ENCODE measurements at regions not wholly inside any gene's neighbourhood (a gene's known extent, or its start where the extent isn't known, plus 50 kb on each side); places are given as distances from the start of the nearest gene placed in this dataset.

DNA sequence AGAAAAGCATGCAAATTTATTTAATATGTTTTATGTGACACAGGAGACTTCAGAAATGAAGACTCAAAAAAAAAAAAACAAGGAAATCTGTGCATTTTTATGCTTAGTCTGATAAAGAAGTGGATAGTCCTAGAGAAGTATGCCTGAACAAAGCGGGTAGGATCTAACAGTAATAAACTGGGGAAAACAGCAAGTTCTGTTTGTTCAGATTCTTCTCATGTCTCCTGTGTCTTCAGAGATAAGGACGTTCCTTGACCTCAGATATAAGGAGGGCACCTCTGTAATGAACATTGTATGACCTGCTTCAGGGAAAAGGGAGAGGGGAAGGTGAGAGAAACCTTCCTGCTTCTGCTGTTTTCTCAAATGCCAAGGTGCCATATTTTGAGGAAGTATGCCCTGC, 67.7 kb upstream of the TNFSF18 start:
- Histone ChIP-seq H3K27ac (no peak overlapping the region), H3K9me3 (no peaks in the 10 kb centered on the region), H3K27me3 (no peaks in the 10 kb centered on the region), H3K36me3 (no peaks in the 10 kb centered on the region), H3K4me1 (peaks cover 0 to 15% (median 5%) of the 10 kb centered on the region in 4 donors), H3K4me3 (no peak overlapping the region)
- TF ChIP-seq, protein P1, sequence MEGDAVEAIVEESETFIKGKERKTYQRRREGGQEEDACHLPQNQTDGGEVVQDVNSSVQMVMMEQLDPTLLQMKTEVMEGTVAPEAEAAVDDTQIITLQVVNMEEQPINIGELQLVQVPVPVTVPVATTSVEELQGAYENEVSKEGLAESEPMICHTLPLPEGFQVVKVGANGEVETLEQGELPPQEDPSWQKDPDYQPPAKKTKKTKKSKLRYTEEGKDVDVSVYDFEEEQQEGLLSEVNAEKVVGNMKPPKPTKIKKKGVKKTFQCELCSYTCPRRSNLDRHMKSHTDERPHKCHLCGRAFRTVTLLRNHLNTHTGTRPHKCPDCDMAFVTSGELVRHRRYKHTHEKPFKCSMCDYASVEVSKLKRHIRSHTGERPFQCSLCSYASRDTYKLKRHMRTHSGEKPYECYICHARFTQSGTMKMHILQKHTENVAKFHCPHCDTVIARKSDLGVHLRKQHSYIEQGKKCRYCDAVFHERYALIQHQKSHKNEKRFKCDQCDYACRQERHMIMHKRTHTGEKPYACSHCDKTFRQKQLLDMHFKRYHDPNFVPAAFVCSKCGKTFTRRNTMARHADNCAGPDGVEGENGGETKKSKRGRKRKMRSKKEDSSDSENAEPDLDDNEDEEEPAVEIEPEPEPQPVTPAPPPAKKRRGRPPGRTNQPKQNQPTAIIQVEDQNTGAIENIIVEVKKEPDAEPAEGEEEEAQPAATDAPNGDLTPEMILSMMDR (IDR thresholded peaks at IDR 0.05): no peak
- no peak for DNase-seq
- intact Hi-C loops (cut with DNase I; ENCODE audit: low total_unique reads): no loop called here

DNA sequence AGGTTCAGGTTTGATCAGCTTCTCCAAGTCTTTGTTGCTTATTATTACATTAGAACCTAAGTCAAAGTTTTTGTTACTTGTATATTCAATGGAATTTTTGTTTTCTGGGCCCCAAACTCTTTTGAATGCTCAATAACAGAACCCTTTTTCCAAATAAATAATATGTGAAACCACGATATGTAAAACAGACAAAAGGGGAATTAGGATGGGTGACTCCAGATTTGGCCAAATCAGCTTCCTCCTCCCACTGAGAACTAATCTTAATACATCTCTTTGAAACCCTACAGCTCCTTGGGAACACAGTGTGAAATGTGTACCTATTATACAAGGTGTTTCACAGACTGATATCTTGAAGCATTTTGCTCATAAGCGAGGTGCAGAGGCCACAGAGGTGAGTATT, 67.0 kb upstream of the TNFSF18 start:
- intact Hi-C loops (cut with DNase I; ENCODE audit: low total_unique reads): no loop called here
- peaks cover 0 to 11% (median 5%) of the 10 kb centered on the region in 4 donors for H3K4me1 ChIP-seq
- H3K9me3 ChIP-seq: no peaks in the 10 kb centered on the region
- TF ChIP-seq, protein P1 (IDR thresholded peaks at IDR 0.05): no peak
- H3K4me3 ChIP-seq: no peak overlapping the region
- no peak for DNase-seq
- no peak overlapping the region for H3K27ac ChIP-seq
- no peaks in the 10 kb centered on the region for H3K36me3 ChIP-seq
- no peaks in the 10 kb centered on the region for H3K27me3 ChIP-seq

DNA sequence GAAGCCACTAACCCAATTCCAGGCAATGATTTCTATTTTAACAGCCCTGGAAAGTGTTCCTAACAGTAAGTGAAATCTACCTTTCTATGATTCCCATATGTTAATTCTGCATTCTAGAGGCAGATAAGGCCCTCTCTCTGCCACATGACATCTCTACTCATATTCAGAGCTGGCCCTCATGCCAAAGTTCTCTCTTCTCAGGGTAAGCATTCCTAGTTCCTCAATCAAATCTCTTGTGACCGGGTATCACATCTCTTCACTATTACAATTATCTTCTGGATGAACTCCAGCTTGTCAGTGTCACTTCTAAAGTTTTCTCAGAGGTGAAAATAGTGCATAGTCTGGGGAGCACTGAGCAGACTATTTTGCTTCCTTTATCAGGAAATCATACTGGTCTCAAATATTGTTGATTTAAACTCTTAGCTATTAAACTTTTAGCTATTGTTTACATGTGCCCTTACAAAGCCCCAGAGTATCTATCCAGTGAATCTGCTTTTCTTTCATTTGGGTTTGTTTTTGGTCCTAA, 66.4 kb upstream of the TNFSF18 start:
- H3K36me3 ChIP-seq: no peaks in the 10 kb centered on the region
- peaks cover 0 to 5% (median 2%) of the 10 kb centered on the region in 4 donors for H3K4me1 ChIP-seq
- intact Hi-C loops (cut with DNase I; ENCODE audit: low total_unique reads): no loop called here
- H3K9me3 ChIP-seq: no peaks in the 10 kb centered on the region
- H3K27ac ChIP-seq: no peak overlapping the region
- no peak for DNase-seq
- no peak overlapping the region for H3K4me3 ChIP-seq
- no peaks in the 10 kb centered on the region for H3K27me3 ChIP-seq
- TF ChIP-seq, protein P1 (IDR thresholded peaks at IDR 0.05): no peak

DNA sequence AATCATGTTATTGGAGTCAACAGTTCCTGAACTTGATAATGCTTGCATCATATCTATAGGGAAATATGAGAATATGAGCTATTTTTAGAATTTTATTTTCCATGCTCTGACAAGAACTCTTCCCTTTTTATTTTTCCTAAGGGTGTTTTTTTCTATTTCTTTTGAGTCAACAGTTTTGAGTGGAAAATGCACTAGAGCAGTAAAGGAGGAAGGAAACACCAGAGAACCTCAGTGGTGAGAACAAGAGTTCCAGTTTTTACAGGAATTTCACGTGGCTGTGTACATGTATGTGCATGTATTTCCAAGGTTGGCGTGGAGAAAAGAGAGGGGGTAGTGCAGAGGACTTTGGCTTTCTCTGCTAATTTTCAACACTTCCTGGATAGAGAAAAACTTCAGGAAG, 63.6 kb upstream of the TNFSF18 start:
- no peak overlapping the region for H3K27ac ChIP-seq
- intact Hi-C loops (cut with DNase I; ENCODE audit: low total_unique reads): no loop called here
- H3K9me3 ChIP-seq: no peaks in the 10 kb centered on the region
- no peak for DNase-seq
- H3K36me3 ChIP-seq: no peaks in the 10 kb centered on the region
- TF ChIP-seq, protein P1 (IDR thresholded peaks at IDR 0.05): no peak
- no peaks in the 10 kb centered on the region for H3K4me1 ChIP-seq
- no peak overlapping the region for H3K4me3 ChIP-seq
- H3K27me3 ChIP-seq: no peaks in the 10 kb centered on the region

DNA sequence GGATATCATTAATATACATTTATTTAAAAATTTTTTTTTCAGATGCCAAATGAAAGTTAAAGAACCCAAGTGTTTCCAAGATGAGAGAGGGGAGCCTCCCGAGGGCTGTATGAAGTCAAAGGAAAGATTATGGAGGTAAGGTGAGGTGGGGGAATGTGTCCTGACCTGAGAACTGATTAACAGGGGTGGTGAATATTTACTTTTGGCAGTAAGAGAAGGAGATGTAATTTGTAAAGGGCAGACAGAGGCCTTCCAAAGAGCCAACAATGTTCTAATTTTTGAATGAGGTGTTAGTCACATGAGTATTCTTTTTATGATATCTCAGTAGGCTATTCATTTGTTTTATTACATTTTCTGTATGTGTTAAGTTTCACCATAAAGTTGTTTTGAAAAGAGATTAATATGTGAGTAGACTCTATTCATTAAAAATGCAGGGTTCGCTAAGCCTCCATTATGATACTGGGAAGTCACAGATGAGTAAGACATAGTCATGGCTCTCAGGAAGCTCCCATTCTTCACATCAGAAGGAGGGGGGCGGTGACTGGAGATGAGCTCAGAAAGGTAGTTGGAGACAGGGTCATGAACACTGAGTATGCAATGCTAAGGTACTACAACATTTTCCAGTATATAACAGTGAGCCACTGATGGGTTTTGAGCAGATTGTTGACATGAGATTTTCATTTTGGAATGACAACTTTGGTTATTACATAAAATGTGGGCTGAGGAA, 62.4 kb upstream of the TNFSF18 start:
- no peak overlapping the region for H3K27ac ChIP-seq
- no peaks in the 10 kb centered on the region for H3K4me1 ChIP-seq
- H3K36me3 ChIP-seq: no peaks in the 10 kb centered on the region
- intact Hi-C loops (cut with DNase I; ENCODE audit: low total_unique reads): no loop called here
- H3K27me3 ChIP-seq: no peaks in the 10 kb centered on the region
- H3K9me3 ChIP-seq: peaks cover 0 to 3% (median 0%) of the 10 kb centered on the region in 3 donors
- TF ChIP-seq, protein P1 (IDR thresholded peaks at IDR 0.05): no peak
- no peak for DNase-seq
- H3K4me3 ChIP-seq: no peak overlapping the region

All from tibial artery (tissue), 4 donors.